ENCODE measurements at regions not wholly inside any gene's neighbourhood (a gene's known extent, or its start where the extent isn't known, plus 50 kb on each side); places are given as distances from the start of the nearest gene placed in this dataset.
"Not testable (repeated sequence)": the region's sequence is repeated elsewhere in the genome, so short reads cannot be mapped to it uniquely, and the experiment has no call there.

DNA sequence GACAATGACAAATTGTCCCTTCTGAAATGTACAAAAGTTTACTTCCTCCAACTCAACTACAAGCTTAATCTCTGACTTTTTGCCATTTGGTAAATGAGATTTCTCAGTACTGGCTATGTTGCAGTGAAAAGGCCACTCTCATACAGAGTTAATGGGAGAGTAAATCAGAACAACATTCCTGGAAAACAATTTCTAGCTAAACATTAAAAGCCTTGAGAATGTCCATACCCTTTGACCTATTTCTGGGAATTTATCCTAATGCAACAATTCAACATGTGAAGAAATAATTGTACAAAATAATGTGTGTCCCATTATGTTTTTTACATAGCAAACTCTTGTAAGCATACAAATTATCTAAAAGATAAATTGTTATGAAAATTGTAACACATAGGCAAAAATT, 56.3 kb upstream of the SPEF2 start:
- no peak overlapping the region for H3K27ac Mint-ChIP-seq
- DNase-seq, result no peak
- H3K9me3 Mint-ChIP-seq, result peaks cover 34% of the 10 kb centered on the region
- H3K4me1 Mint-ChIP-seq, result no peaks in the 10 kb centered on the region
- H3K36me3 Mint-ChIP-seq (ENCODE audit: low read depth), result peaks cover 2% of the 10 kb centered on the region
- no peak overlapping the region for H3K4me3 Mint-ChIP-seq
- intact Hi-C loops (cut with micrococcal nuclease), result no loop called here
- H3K27me3 Mint-ChIP-seq, result no peaks in the 10 kb centered on the region

DNA sequence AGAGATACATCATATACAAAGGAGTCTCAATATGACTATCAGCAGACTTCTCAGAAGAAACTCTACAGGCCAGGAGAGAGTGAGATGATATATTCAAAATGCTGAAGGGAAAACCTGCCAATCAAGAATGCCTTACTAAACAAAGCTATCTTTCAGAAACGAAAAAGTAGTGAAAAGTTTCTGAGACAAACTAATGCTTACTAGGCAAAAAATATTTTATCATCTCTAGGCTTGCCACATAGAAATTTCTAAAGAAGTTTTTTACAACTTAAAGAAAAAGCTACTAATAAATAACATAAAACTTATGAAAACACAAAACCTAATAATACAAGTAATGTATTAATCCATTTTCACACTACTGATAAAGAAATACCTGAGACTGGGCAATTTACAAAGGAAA, 59.9 kb upstream of the SPEF2 start:
- no peaks in the 10 kb centered on the region for H3K4me1 Mint-ChIP-seq
- H3K27ac Mint-ChIP-seq, result no peak overlapping the region
- peaks cover 2% of the 10 kb centered on the region for H3K36me3 Mint-ChIP-seq (ENCODE audit: low read depth)
- intact Hi-C loops (cut with micrococcal nuclease), result no loop called here
- H3K4me3 Mint-ChIP-seq, result no peak overlapping the region
- no peak for DNase-seq
- no peaks in the 10 kb centered on the region for H3K27me3 Mint-ChIP-seq
- H3K9me3 Mint-ChIP-seq, result peaks cover 33% of the 10 kb centered on the region

DNA sequence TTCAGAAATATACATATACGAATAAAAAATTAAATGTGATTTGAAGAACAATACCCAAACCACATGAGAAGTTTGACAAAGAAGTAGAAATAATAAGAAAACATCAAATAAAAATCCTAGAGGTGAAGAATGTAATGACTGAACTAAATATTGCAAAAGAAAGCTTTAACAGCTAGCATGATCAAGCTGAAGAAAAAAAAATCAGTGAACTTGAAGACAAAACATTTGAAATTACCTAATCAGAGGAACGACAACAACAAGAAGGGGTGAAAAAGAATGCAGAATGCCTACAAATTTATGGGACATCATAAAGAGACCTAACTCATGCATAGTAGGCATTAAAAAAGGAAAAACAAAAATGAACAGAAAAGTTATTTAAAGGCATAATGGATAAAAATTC, 60.5 kb upstream of the SPEF2 start:
- H3K4me1 Mint-ChIP-seq, result no peaks in the 10 kb centered on the region
- peaks cover 2% of the 10 kb centered on the region for H3K27me3 Mint-ChIP-seq
- H3K36me3 Mint-ChIP-seq (ENCODE audit: low read depth), result peaks cover 2% of the 10 kb centered on the region
- no peak overlapping the region for H3K27ac Mint-ChIP-seq
- intact Hi-C loops (cut with micrococcal nuclease), result no loop called here
- no peak for DNase-seq
- no peak overlapping the region for H3K4me3 Mint-ChIP-seq
- peaks cover 29% of the 10 kb centered on the region for H3K9me3 Mint-ChIP-seq

DNA sequence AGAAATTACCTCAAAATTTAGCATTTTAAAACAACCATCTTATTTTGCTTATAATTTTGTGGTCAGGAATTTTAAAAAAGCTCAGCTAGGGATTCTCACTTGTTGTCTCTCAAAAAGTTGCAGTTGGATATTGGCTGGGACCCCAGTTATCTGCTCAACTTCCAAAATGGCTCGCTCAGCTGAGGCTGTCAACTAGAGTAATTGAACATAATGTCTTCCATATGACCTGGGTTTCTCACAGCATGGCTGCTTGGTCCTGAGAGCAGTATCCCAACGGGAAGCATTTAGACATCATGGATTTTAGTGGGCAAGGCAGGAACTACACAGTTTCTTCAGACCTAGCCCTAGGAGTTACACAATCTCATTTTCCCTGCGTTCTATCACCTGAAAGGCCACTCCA, 63.6 kb upstream of the SPEF2 start:
- no peak overlapping the region for H3K27ac Mint-ChIP-seq
- peaks cover 2% of the 10 kb centered on the region for H3K27me3 Mint-ChIP-seq
- no peak for DNase-seq
- no peak overlapping the region for H3K4me3 Mint-ChIP-seq
- intact Hi-C loops (cut with micrococcal nuclease), result no loop called here
- peaks cover 25% of the 10 kb centered on the region for H3K9me3 Mint-ChIP-seq
- H3K4me1 Mint-ChIP-seq, result no peaks in the 10 kb centered on the region
- peaks cover 2% of the 10 kb centered on the region for H3K36me3 Mint-ChIP-seq (ENCODE audit: low read depth)

DNA sequence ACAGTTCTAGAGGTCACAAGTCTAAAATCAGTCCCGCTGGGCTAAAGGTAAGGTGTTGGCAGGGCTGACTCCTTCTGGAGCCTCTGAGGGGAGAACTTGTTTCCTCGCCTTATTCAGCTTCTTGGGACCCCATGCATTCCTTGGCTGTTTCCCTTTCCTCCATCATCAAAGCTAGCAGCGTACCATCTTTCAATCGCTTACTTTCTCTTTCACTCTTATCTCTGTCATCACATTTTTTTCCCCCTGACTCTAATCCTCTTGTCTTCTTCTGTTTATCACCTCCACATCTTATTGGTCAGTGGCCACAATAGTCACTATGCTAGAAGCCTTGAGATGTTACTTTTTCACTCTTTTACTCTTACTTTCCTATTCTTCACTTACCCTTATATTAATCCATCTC, 72.5 kb upstream of the SPEF2 start:
- H3K27me3 Mint-ChIP-seq, result peaks cover 5% of the 10 kb centered on the region
- no peaks in the 10 kb centered on the region for H3K36me3 Mint-ChIP-seq (ENCODE audit: low read depth)
- intact Hi-C loops (cut with micrococcal nuclease), result no loop called here
- peak overlapping the region; percentile 2 for H3K4me3 Mint-ChIP-seq
- H3K4me1 Mint-ChIP-seq, result peaks cover 7% of the 10 kb centered on the region
- DNase-seq, result no peak
- H3K9me3 Mint-ChIP-seq, result no peaks in the 10 kb centered on the region
- H3K27ac Mint-ChIP-seq, result no peak overlapping the region

DNA sequence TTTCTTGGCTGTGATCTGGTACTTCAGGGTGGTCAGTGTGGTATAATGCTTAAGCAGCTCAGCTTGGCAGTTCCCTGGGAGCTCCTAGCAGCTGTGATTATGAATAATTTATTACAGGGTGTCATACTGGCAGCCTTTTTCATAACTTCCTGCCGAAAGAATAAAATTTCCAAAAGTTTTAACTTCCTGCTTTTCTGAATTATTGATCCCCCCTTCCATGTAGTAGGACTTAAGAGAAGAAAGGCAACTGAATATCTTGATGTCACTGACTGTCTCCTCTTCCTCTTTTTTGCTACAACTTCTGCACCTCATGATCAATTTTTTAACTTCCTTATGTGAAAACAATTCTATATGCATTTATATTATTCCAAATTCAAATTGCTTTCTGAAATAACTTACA, 74.3 kb upstream of the SPEF2 start:
- Mint-ChIP-seq H3K27ac (no peak overlapping the region), H3K4me1 (peaks cover 7% of the 10 kb centered on the region), H3K36me3 (ENCODE audit: low read depth) (no peaks in the 10 kb centered on the region), H3K4me3 (no peak overlapping the region), H3K27me3 (peaks cover 5% of the 10 kb centered on the region), H3K9me3 (no peaks in the 10 kb centered on the region)
- intact Hi-C loops (cut with micrococcal nuclease), result no loop called here
- DNase-seq, result no peak

DNA sequence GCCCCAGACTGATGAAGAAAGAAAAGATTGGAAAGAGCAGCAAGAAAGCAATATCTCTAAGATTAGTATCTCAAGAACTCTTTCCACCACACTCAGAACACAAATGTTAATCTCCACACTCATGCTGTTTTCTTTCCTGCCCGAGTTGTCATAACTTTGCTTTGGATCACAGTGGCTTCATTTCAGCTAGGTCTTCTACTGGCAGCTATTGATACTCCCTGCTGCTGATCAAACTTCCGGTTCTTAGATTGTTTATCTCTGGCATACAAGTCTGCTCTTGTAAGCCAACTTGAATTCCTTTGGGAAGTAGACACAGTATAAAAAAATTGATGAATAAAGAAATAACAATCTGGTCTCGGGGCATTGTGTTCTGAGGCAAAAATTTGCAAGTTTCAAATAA, 77.7 kb upstream of the SPEF2 start:
- intact Hi-C loops (cut with micrococcal nuclease), result no loop called here
- no peaks in the 10 kb centered on the region for H3K4me1 Mint-ChIP-seq
- DNase-seq, result no peak
- H3K27ac Mint-ChIP-seq, result no peak overlapping the region
- H3K9me3 Mint-ChIP-seq, result no peaks in the 10 kb centered on the region
- H3K27me3 Mint-ChIP-seq, result no peaks in the 10 kb centered on the region
- H3K36me3 Mint-ChIP-seq (ENCODE audit: low read depth), result no peaks in the 10 kb centered on the region
- no peak overlapping the region for H3K4me3 Mint-ChIP-seq

DNA sequence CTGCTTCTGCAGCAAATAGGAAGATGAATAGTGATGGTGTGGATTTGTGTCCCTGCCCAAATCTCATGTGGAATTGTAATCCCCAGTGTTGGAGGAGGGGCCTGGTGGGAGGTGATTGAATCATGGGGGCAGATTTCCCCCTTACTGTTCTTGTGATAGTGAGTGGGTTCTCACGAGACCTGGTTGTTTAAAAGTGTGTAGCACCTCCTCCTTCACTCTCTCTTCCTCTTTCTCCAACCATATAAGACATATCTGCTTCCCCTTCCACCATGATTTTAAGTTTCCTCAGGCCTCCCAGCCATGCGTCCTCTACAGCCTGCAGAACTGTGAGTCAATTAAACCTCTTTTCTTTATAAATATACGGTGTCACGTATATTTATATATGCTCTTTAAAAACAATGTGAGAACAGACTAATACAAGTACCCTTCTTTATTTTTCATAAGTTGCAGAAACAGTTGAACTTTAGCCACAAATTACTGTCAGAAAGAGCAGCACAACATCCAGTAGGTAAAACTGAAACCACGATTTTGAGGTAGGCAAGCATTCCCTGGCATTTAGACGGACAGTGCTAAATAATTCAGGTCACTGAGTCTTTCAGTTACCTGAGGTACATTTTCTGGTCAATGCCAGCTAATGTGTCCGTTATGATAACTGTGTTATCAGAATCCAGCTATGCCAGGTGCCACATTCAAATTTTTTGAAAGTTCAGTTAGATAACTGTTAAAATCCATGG, 79.3 kb upstream of the SPEF2 start:
- Mint-ChIP-seq H3K27ac (no peak overlapping the region), H3K36me3 (ENCODE audit: low read depth) (no peaks in the 10 kb centered on the region), H3K9me3 (no peaks in the 10 kb centered on the region), H3K4me1 (no peaks in the 10 kb centered on the region), H3K4me3 (no peak overlapping the region), H3K27me3 (no peaks in the 10 kb centered on the region)
- no peak for DNase-seq
- intact Hi-C loops (cut with micrococcal nuclease), result no loop called here

DNA sequence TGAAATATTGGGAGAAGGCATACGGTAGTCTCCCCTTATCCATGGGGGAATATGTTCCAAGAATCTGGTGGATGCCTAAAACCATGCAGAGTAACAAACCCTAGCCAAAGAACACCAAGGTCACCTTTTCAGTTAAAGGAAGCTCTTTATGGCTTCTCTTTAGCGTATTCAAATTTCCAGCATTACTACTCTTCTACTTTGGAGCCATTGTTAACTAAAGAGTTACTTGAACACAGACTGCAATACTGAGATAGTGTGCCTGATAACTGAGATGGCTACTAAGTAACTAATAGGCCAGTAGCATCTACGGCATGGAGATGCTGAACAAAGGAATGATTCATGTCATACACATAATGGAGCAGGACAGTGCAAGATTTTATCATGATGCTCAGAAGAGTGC, 84.5 kb upstream of the SPEF2 start:
- intact Hi-C loops (cut with micrococcal nuclease), result no loop called here
- no peak overlapping the region for H3K4me3 Mint-ChIP-seq
- DNase-seq, result no peak
- H3K27ac Mint-ChIP-seq, result no peak overlapping the region
- no peaks in the 10 kb centered on the region for H3K4me1 Mint-ChIP-seq
- H3K36me3 Mint-ChIP-seq (ENCODE audit: low read depth), result no peaks in the 10 kb centered on the region
- no peaks in the 10 kb centered on the region for H3K27me3 Mint-ChIP-seq
- no peaks in the 10 kb centered on the region for H3K9me3 Mint-ChIP-seq

DNA sequence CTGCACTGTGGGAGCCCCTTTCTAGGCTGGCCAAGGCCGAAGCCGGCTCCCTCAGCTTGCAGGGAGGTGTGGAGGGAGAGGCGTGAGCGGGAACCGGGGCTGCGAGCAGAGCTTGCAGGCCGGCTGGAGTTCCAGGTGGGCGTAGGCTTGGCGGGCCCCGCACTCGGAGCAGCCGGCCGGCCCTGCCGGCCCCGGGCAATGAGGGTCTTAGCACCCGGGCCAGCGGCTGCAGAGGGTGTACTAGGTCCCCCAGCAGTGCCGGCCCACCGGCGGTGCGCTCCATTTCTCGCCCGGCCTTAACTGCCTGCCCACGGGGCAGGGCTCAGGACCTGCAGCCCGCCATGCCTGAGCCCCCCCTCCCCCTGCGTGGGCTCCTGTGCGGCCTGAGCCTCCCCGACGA, 86.1 kb upstream of the SPEF2 start:
- H3K36me3 Mint-ChIP-seq (ENCODE audit: low read depth); H3K4me3 Mint-ChIP-seq; H3K27me3 Mint-ChIP-seq; H3K4me1 Mint-ChIP-seq; intact Hi-C loops (cut with micrococcal nuclease); H3K27ac Mint-ChIP-seq; DNase-seq; H3K9me3 Mint-ChIP-seq: not testable (repeated sequence)

DNA sequence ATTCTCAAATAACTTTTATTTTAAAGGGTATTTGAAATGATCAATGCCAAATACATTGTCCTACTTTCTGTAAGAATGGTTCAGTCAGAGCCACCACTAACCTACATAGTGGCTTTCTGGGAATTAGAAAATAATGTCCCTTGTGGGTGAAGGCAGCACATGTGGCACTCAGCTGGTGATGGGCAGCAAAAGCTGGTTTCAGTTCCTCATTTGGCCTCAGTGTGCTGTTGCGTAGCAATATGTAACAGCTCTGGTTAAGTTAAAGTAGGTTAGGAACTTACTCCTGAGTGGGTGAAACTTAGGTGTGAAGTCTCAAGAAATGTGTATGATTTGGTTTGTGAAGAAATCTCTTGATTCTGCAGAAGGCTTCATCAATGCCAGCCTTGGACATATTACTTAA, 99.6 kb upstream of the SPEF2 start:
- intact Hi-C loops (cut with micrococcal nuclease), result no loop called here
- Mint-ChIP-seq H3K36me3 (ENCODE audit: low read depth) (no peaks in the 10 kb centered on the region), H3K9me3 (no peaks in the 10 kb centered on the region), H3K4me1 (no peaks in the 10 kb centered on the region), H3K27ac (no peak overlapping the region), H3K4me3 (no peak overlapping the region), H3K27me3 (peaks cover 3% of the 10 kb centered on the region)
- no peak for DNase-seq

DNA sequence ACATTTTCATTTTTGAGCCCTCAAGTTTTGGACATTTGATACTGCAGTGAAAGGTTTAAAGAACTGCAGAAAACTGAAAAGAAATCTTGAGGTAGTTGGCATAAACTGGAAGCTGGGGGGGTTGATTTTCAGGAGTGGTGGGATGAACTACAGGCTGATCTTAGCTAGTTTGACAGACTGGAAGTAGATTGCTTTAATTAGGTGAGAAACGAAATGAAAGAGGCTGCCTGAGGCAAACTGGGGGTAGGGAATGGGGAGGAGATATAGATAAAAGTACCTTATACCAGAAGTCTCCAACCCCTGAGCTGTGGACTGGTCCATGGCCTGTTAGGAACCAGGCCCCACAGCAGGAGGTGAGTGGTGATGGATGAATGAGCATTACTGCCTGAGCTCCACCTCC, 101.4 kb upstream of the SPEF2 start:
- no peaks in the 10 kb centered on the region for H3K9me3 Mint-ChIP-seq
- no peak for DNase-seq
- H3K36me3 Mint-ChIP-seq (ENCODE audit: low read depth), result no peaks in the 10 kb centered on the region
- H3K4me1 Mint-ChIP-seq, result no peaks in the 10 kb centered on the region
- no peaks in the 10 kb centered on the region for H3K27me3 Mint-ChIP-seq
- H3K27ac Mint-ChIP-seq, result no peak overlapping the region
- H3K4me3 Mint-ChIP-seq, result no peak overlapping the region
- intact Hi-C loops (cut with micrococcal nuclease), result no loop called here

DNA sequence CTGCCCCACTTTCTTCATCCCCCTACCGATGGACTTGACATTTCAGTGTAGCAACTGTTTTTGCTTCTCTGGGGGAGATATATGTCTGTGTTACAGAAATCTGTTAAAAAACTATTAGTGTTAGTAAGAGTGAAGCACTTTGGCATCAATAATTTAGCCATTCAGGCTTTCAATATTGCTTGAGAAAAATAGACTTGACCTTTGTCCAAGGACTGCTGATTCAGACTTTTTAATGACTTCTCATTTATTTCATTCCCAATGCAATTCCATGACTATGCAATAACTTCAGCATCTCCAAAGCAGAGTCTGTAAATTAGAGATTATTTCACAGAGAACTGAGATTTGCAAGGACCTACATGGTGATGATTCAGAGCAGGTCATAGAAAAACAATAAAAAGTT, 104.1 kb upstream of the SPEF2 start:
- no peaks in the 10 kb centered on the region for H3K36me3 Mint-ChIP-seq (ENCODE audit: low read depth)
- intact Hi-C loops (cut with micrococcal nuclease), result no loop called here
- no peaks in the 10 kb centered on the region for H3K4me1 Mint-ChIP-seq
- no peaks in the 10 kb centered on the region for H3K9me3 Mint-ChIP-seq
- no peak overlapping the region for H3K27ac Mint-ChIP-seq
- no peak for DNase-seq
- H3K4me3 Mint-ChIP-seq, result no peak overlapping the region
- H3K27me3 Mint-ChIP-seq, result no peaks in the 10 kb centered on the region

DNA sequence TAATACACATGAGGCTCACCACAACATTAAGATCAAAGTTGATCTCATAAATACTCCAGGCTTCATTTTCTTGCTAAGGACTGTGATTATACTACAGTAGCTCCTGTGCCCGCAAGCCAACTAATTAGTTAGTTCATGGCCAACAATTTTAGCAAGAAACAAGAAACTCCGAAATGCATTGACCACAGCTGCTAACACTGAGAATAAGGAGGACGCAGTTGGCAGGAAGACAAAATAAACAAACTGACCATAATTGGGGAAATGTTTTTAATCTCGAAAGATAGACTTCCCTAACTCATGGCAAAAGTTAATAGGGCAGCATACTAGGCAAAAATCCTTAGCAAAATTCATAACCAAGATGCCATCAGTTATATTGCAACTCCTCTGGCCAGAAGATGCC, 115.5 kb upstream of the SPEF2 start:
- Mint-ChIP-seq H3K36me3 (ENCODE audit: low read depth) (no peaks in the 10 kb centered on the region), H3K4me3 (no peak overlapping the region), H3K4me1 (no peaks in the 10 kb centered on the region), H3K27me3 (no peaks in the 10 kb centered on the region), H3K27ac (no peak overlapping the region), H3K9me3 (peaks cover 3% of the 10 kb centered on the region)
- intact Hi-C loops (cut with micrococcal nuclease), result no loop called here
- no peak for DNase-seq

DNA sequence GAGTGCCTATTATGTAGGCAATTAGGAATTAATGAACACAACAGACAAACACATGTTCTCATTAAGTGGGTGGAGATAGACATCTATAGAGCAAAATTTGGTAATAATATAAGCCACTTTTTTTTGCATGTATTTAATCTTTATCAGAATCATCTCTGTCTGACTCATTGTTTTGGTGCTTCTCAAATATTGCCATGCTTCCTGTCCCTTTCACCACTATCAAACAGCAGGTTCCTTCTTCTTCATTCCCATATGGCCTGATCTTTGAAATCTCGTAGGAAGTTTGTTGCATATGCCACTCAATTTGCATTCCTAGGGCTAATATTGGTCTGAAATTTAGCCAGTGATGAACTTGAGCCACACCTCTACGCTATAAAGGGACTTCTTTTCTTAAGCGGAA, 128.9 kb upstream of the SPEF2 start:
- intact Hi-C loops (cut with micrococcal nuclease), result loop anchor here (5.0 kb wide), 1 partner anchor 439 kb away; no protein-coding TSS in a partner anchor
- Mint-ChIP-seq H3K27me3 (peaks cover 24% of the 10 kb centered on the region), H3K4me1 (no peaks in the 10 kb centered on the region), H3K9me3 (no peaks in the 10 kb centered on the region), H3K27ac (no peak overlapping the region), H3K36me3 (ENCODE audit: low read depth) (no peaks in the 10 kb centered on the region), H3K4me3 (no peak overlapping the region)
- DNase-seq, result no peak
